ENCODE measurements at regions not wholly inside any gene's neighbourhood (a gene's known extent, or its start where the extent isn't known, plus 50 kb on each side); places are given as distances from the start of the nearest gene placed in this dataset.

DNA sequence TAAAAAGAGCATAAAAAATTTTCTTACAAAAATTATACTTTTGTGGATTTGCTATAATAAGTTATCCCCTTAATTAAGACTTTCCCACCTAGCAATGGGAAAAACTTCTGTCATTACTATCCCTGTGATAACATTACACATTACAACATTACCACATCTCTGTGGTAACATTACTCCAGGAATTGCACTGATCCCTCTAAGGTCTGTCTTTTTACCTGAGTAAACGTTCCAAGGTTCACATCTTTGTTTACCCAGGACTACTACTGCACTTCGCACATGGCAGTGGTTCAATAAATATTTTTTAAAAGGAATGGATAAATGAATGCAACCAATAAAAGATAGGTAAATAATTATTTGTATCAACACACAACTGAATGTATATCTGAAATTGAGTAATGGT lies 92.4 kb upstream of the NOX4 start:
- no peak for TF ChIP-seq CEBPB (IDR thresholded peaks at IDR 0.05; ENCODE audit: low read depth, low read length)
- no peak for TF ChIP-seq EZH2 (IDR thresholded peaks at IDR 0.05; ENCODE audit: low read depth, low read length, severe bottlenecking)
- TF ChIP-seq, protein P1, sequence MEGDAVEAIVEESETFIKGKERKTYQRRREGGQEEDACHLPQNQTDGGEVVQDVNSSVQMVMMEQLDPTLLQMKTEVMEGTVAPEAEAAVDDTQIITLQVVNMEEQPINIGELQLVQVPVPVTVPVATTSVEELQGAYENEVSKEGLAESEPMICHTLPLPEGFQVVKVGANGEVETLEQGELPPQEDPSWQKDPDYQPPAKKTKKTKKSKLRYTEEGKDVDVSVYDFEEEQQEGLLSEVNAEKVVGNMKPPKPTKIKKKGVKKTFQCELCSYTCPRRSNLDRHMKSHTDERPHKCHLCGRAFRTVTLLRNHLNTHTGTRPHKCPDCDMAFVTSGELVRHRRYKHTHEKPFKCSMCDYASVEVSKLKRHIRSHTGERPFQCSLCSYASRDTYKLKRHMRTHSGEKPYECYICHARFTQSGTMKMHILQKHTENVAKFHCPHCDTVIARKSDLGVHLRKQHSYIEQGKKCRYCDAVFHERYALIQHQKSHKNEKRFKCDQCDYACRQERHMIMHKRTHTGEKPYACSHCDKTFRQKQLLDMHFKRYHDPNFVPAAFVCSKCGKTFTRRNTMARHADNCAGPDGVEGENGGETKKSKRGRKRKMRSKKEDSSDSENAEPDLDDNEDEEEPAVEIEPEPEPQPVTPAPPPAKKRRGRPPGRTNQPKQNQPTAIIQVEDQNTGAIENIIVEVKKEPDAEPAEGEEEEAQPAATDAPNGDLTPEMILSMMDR (IDR thresholded peaks at IDR 0.05; ENCODE audit: control extremely low read depth in 1 of 3, insufficient read depth in 1 of 3, low read depth in 1 of 3, low read length in 3 of 3), result no peak
- TF ChIP-seq RBBP5 (IDR thresholded peaks at IDR 0.05; ENCODE audit: borderline replicate concordance, low read depth, low read length), result no peak
- TF ChIP-seq, protein P2, sequence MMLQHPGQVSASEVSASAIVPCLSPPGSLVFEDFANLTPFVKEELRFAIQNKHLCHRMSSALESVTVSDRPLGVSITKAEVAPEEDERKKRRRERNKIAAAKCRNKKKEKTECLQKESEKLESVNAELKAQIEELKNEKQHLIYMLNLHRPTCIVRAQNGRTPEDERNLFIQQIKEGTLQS (IDR thresholded peaks at IDR 0.05; ENCODE audit: insufficient read depth, low read depth, low read length), result no peak
- no peak for TF ChIP-seq POLR2AphosphoS5 (IDR thresholded peaks at IDR 0.05; ENCODE audit: low read depth, low read length)
- no peak for TF ChIP-seq GABPA (IDR thresholded peaks at IDR 0.05; ENCODE audit: borderline replicate concordance, insufficient read depth, low read length)
- TF ChIP-seq CREB1 (IDR thresholded peaks at IDR 0.05), result no peak
- no peak for TF ChIP-seq GTF2F1 (IDR thresholded peaks at IDR 0.05; ENCODE audit: borderline replicate concordance, low read depth, low read length)
- TF ChIP-seq MAFK (IDR thresholded peaks at IDR 0.05; ENCODE audit: low read depth, low read length), result no peak
- no peak for TF ChIP-seq POLR2A (IDR thresholded peaks at IDR 0.05; ENCODE audit: control extremely low read depth in 1 of 2, low read depth in 2 of 2, low read length in 2 of 2)

All from H1 (cell line).